Parathyroid adenoma (tissue), 2 donors: ENCODE measurements at regions not wholly inside any gene's neighbourhood (a gene's known extent, or its start where the extent isn't known, plus 50 kb on each side); places are given as distances from the start of the nearest gene placed in this dataset.
A peak's percentile ranks its signal among the peaks of the same experiment; 100 is the strongest.

Experiments used
- H2AFZ ChIP-seq: fragments of 300-600 bp; sonication (generic); one replicate; pipeline ENCODE4 v1.7.0; 2017; ENCODE audit warnings: antibody characterized with exemption, mild to moderate bottlenecking
- H3K27ac ChIP-seq: fragments of 300-600 bp; sonication (generic); one replicate; pipeline ENCODE4 v1.7.0; 2017
- H3K27me3 ChIP-seq: fragments of 300-600 bp; sonication (generic); one replicate; pipeline ENCODE4 v1.7.0; 2017; ENCODE audit warnings: low read length; ENCODE audit not compliant: control insufficient read depth, insufficient read depth
- H3K36me3 ChIP-seq: fragments of 300-600 bp; sonication (generic); one replicate; pipeline ENCODE4 v1.7.0; 2017; ENCODE audit warnings: low read length; ENCODE audit not compliant: control insufficient read depth, insufficient read depth
- H3K4me1 ChIP-seq: fragments of 300-600 bp; sonication (generic); one replicate; pipeline ENCODE4 v1.7.0; 2017; ENCODE audit warnings: control low read depth
- H3K4me2 ChIP-seq: fragments of 300-600 bp; sonication (generic); one replicate; pipeline ENCODE4 v1.7.0; 2017; ENCODE audit warnings: low read length
- H3K4me3 ChIP-seq: fragments of 300-600 bp; sonication (generic); one replicate; pipeline ENCODE4 v1.7.0; 2017; ENCODE audit warnings: low read depth, low read length
- H3K79me2 ChIP-seq: fragments of 300-600 bp; sonication (generic); one replicate; pipeline ENCODE4 v1.7.0; 2017; ENCODE audit warnings: control low read depth
- H3K9ac ChIP-seq: fragments of 300-600 bp; sonication (generic); one replicate; pipeline ENCODE4 v1.7.0; 2017; ENCODE audit warnings: mild to moderate bottlenecking
- H3K9me3 ChIP-seq: fragments of 300-600 bp; sonication (generic); one replicate; pipeline ENCODE4 v1.7.0; 2017; ENCODE audit warnings: low read length; ENCODE audit not compliant: control insufficient read depth
- CTCF ChIP-seq: fragments of 300-600 bp; sonication (generic); IDR thresholded peaks from one replicate; pipeline ENCODE4 v1.7.0; 2017; ENCODE audit warnings: antibody characterized with exemption, mild to moderate bottlenecking
- donor health status: primary hyperparathyroidism.

GRCh38 chr2:94939349-94939748 lies 68.1 kb downstream of the TEKT4 start:
- no peaks in the 10 kb centered on the region for H3K9me3 ChIP-seq
- no peak overlapping the region for H2AFZ ChIP-seq
- H3K4me1 ChIP-seq = no peaks in the 10 kb centered on the region
- no peak overlapping the region for H3K4me2 ChIP-seq
- H3K27ac ChIP-seq = no peak overlapping the region
- no peak overlapping the region for H3K9ac ChIP-seq
- no peaks in the 10 kb centered on the region for H3K27me3 ChIP-seq
- TF ChIP-seq CTCF = no peak
- no peaks in the 10 kb centered on the region for H3K36me3 ChIP-seq
- H3K79me2 ChIP-seq = no peaks in the 10 kb centered on the region
- H3K4me3 ChIP-seq = no peak overlapping the region

- H3K9ac ChIP-seq = no peak overlapping the region
- no peaks in the 10 kb centered on the region for H3K36me3 ChIP-seq
- H2AFZ ChIP-seq = no peak overlapping the region
- no peaks in the 10 kb centered on the region for H3K27me3 ChIP-seq
- no peaks in the 10 kb centered on the region for H3K9me3 ChIP-seq
- TF ChIP-seq CTCF = no peak
- no peaks in the 10 kb centered on the region for H3K79me2 ChIP-seq
- no peak overlapping the region for H3K27ac ChIP-seq
- no peak overlapping the region for H3K4me3 ChIP-seq
- H3K4me2 ChIP-seq = no peak overlapping the region
- no peaks in the 10 kb centered on the region for H3K4me1 ChIP-seq
Observed at GRCh38 chr2:94947097-94948016, 76.1 kb downstream of the TEKT4 start.

- no peak overlapping the region for H3K9ac ChIP-seq
- H3K27me3 ChIP-seq = no peaks in the 10 kb centered on the region
- no peak for TF ChIP-seq CTCF
- no peak overlapping the region for H3K4me3 ChIP-seq
- no peak overlapping the region for H3K4me2 ChIP-seq
- no peaks in the 10 kb centered on the region for H3K79me2 ChIP-seq
- H3K4me1 ChIP-seq = no peaks in the 10 kb centered on the region
- H3K36me3 ChIP-seq = no peaks in the 10 kb centered on the region
- H3K9me3 ChIP-seq = no peaks in the 10 kb centered on the region
- H3K27ac ChIP-seq = no peak overlapping the region
- H2AFZ ChIP-seq = no peak overlapping the region
Observed at GRCh38 chr2:94955702-94956101, 69.8 kb upstream of the MAL start.

- Histone ChIP-seq H3K9me3 (no peaks in the 10 kb centered on the region), H3K27me3 (no peaks in the 10 kb centered on the region), H3K27ac (no peak overlapping the region), H3K4me3 (no peak overlapping the region), H3K36me3 (no peaks in the 10 kb centered on the region), H3K79me2 (no peaks in the 10 kb centered on the region), H3K4me2 (no peak overlapping the region), H3K4me1 (no peaks in the 10 kb centered on the region), H3K9ac (no peak overlapping the region), H2AFZ (no peak overlapping the region)
- peak; percentile 86 for TF ChIP-seq CTCF
Observed at GRCh38 chr2:94956797-94957391, 68.6 kb upstream of the MAL start.
